HG02884 (cell line): ENCODE measurements at regions not wholly inside any gene's neighbourhood (a gene's known extent, or its start where the extent isn't known, plus 50 kb on each side); places are given as distances from the start of the nearest gene placed in this dataset.

Source experiments
- ATAC-seq: cut with Tn5 transposase; IDR thresholded peaks from one replicate; pipeline ENCODE4 v1.9.1; 2021; ENCODE audit warnings: mild to moderate bottlenecking, moderate library complexity; ENCODE audit not compliant: unreplicated experiment

GRCh38 chr2:191512874-191513273, 165.1 kb upstream of the NABP1 start:
- no peak for ATAC-seq

DNA sequence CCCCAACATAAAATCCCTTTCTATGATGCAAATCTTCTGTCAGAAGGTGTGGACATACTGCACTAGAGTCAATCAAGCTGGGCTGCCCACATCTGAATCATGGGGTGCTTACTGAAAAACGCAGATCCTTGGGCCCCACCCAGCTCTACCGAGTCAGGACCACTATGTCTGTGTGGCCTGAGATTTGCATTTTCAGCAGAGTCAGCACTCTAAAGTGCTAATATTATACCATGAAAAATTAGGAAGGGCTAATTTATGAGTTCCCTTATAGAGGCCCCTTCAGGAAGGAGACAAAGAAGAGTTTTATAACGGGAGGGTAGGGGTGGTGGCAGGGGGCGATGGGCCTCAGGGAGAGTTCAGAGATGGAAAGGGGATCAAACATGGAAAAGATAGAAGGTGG, 163.3 kb upstream of the NABP1 start:
- ATAC-seq: no peak

GRCh38 chr2:191515551-191515950, 162.4 kb upstream of the NABP1 start:
- no peak for ATAC-seq

- ATAC-seq: no peak
These were observed 161.7 kb upstream of the NABP1 start for GRCh38 chr2:191516260-191516659.

- ATAC-seq: no peak
These were observed 156.2 kb upstream of the NABP1 start for GRCh38 chr2:191521608-191522208.

- no peak for ATAC-seq
These were observed 155.3 kb upstream of the NABP1 start for GRCh38 chr2:191522478-191523120.

DNA sequence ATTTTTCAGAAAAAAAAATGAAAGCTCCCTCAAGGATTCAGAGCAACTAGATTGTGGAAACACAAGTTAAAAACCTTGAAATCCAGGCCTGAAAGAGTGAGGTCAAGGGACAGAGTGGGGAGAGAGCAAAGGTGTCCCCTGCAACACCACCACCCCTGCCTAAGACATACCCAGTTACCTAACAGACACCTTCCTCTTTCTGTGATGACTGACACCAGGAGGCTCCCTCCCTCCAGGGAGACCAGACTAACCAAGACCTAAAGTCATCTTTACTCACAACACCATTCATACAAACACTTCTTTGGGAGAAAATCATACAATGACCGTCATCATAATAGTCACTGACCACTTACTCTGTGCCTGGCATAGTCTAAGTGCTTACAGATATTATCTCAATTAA, 151.8 kb upstream of the NABP1 start:
- no peak for ATAC-seq

- no peak for ATAC-seq
These were observed 151.4 kb upstream of the NABP1 start for GRCh38 chr2:191526536-191526935.

- ATAC-seq: no peak
These were observed 150.9 kb upstream of the NABP1 start for GRCh38 chr2:191526953-191527556.

DNA sequence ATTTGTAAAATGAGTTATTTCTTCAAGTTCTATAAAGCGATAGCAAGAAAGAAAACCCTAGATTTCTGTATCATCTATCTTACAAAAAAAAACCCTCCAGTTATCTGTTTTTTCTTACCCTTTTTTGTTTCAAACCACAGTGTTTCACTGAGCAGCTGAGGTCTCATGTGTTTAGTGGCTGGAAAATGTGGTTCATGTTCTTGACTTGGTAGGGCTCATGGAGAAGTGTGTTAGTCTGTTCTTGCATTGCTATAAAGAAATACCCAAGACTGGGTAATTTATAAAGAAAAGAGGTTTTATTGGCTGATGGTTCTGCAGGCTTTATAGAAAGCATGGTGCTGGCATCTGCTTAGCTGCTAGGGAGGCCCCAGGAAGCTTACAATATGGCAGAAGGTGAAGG, 147.3 kb upstream of the NABP1 start:
- no peak for ATAC-seq

DNA sequence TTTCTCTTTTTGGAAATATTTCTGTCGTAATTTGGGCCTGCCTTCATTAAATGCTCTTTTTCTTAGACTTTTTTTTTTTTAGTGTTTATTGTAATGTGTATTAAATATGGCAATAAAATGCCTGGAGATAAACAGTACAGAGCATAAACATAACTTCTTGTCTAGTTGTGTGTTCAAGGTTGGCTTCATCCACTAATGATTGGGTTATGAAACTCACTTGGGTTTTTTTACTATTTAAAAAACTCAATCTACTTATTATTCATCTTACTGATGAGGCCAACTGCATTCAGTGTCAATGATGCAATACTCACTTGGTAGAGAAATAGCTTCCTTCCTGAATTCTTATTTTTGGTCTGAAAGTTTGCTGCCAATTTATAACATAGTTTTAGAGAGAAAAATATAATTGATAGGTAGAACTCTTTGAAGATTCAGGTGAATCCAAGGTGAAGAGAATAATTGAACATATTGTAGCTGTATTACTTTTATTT, 144.2 kb upstream of the NABP1 start:
- ATAC-seq: no peak

DNA sequence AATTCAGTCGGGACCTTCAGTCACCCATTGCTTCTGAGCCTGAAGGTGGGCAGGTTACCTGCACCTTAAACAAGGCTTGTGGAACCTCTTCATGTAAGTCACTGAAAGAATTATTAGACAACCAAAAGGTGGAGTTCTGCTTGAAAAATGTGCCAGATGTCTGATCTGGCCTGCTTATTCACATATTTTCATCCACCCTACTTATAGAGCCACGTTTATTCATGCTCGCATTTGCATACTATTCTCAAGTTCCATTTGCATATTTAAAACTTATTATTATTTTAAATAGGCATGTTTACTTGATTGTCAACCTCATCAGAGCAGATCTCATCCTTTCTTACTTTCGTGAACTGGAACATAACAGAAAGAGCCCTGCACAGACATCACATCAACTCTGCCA, 140.0 kb upstream of the NABP1 start:
- no peak for ATAC-seq

DNA sequence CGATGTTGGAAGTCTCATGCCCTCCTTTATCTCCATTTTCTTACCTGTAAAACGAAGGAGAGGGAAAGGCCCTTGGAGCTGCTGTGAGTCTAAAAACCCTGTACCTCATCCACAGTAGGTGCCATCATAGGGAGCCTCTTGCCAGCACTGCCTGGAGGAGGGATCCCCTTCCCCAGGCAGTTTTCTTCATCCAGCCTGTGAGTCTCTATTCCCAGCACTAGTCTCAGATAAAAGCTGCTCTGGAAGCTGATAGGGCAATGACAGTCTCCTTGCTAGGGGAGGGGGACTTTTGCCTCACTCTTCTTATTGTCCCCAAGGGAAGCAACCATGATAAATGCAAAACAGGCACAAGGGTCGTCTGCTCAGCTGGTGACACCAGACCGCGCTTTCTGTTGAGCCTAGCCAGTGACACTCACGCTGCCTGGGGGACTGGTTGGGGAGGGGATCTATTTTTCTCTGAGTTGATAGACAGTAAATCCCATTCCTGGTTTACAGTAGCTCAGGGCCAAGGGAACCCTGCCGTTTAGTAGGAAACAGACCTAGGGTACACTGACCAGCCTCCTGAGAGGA, 139.5 kb upstream of the NABP1 start:
- ATAC-seq: no peak

DNA sequence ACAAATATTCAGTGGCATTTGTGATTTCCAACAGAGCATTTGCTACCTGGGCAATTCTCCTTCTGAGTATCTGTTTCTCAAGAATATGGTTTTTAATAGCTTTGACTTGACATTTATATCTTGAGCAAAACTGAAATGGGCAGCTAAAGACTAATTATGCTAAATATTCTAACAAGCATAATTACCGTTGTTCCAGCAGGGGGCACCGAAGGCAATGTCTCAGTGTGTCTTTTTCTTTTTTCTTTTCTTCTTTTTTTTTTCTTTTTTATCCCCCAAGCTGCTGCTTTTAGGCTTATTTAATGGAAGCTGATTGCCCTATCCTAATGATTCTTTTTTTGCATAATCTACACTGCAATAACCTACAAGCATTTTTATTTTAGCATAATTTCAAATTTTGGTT, 138.9 kb upstream of the NABP1 start:
- ATAC-seq: no peak

DNA sequence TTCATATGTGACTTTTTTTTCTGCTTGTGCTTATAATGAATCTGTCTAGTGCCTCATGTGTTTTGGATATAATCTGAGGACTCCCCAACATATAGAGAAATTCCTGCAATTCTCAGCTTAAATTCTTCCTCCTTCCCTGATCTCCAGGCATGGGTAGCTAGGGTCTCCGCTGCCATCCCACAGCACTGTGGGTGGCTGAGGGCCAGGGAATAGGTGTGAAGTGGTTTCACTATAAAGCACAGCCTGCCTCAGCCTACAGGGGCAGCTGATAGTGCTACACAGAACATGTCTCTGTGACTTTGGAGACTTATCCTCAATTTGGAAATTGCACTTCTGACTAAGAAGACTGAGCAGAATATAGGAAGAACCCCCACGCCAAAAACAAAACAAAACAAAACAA, 137.3 kb upstream of the NABP1 start:
- no peak for ATAC-seq

- no peak for ATAC-seq
These were observed 134.2 kb upstream of the NABP1 start for GRCh38 chr2:191543708-191544107.

GRCh38 chr2:191544461-191545062, 133.4 kb upstream of the NABP1 start:
- ATAC-seq: no peak

- ATAC-seq: no peak
These were observed 132.6 kb upstream of the NABP1 start for GRCh38 chr2:191545361-191545760.

- no peak for ATAC-seq
These were observed 125.9 kb upstream of the NABP1 start for GRCh38 chr2:191552066-191552465.

GRCh38 chr2:191554240-191554639, 123.7 kb upstream of the NABP1 start:
- no peak for ATAC-seq

DNA sequence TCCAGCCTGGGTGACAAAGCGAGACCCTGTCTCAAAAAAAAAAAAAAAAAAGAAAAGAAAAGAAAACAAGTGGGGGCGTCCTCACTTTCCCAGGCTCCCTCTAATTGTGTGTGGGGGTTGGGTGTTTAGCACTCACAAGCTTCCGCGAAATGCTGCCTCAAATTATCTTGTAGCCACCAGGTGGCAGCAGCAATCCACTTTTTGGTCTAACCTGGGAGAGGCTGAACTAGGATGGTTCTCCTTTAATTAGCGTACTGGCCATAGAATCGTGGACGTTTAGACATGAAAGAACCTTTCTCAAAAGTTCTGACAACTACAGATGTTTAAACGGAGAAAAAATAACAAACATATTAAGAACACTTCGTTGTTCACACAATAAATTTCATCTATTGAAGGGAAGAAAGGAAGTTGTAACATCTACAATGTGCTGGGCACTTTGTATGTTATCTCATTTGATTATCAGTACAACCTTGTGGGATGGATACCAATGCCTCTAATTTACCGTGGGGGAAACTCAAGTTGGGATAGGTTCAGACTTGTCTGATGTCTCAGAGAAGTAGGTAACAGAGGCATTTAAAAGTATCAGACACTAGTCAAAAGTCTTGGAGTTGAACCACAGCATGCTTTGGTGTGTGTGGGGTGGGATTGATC, 122.7 kb upstream of the NABP1 start:
- ATAC-seq: peak; percentile 96
